DMS53 (cell line): ENCODE measurements at regions not wholly inside any gene's neighbourhood (a gene's known extent, or its start where the extent isn't known, plus 50 kb on each side); places are given as distances from the start of the nearest gene placed in this dataset.
"Not testable (repeated sequence)": the region's sequence is repeated elsewhere in the genome, so short reads cannot be mapped to it uniquely, and the experiment has no call there.

Experiments used
- DNase-seq: peaks from one replicate; lab custom pipeline; 2025; lab: John Stamatoyannopoulos, UW

GRCh38 chr9:63912451-63912850 lies 1372.6 kb downstream of the FOXD4L5 start:
- DNase-seq = not testable (repeated sequence)

- DNase-seq = not testable (repeated sequence)
These were observed 1375.9 kb downstream of the FOXD4L5 start for GRCh38 chr9:63909076-63909475.

- DNase-seq = not testable (repeated sequence)
These were observed 1385.3 kb downstream of the FOXD4L5 start for GRCh38 chr9:63899637-63900190.

- not testable (repeated sequence) for DNase-seq
These were observed 1403.6 kb downstream of the FOXD4L5 start for GRCh38 chr9:63881386-63881785.

GRCh38 chr9:63876380-63876779 lies 1408.6 kb downstream of the FOXD4L5 start:
- not testable (repeated sequence) for DNase-seq

- no peak for DNase-seq
These were observed 1425.4 kb downstream of the FOXD4L5 start for GRCh38 chr9:63859475-63860215.

- DNase-seq = not testable (repeated sequence)
These were observed 1425.9 kb downstream of the FOXD4L5 start for GRCh38 chr9:63859090-63859474.

- not testable (repeated sequence) for DNase-seq
These were observed 1431.8 kb downstream of the FOXD4L5 start for GRCh38 chr9:63853140-63853751.

GRCh38 chr9:63824804-63825203 lies 1460.2 kb downstream of the FOXD4L5 start:
- DNase-seq = not testable (repeated sequence)

- not testable (repeated sequence) for DNase-seq
These were observed 1461.4 kb downstream of the FOXD4L5 start for GRCh38 chr9:63823375-63824201.

- DNase-seq = not testable (repeated sequence)
These were observed 1462.2 kb downstream of the FOXD4L5 start for GRCh38 chr9:63822615-63823374.

GRCh38 chr9:63821293-63821692 lies 1463.7 kb downstream of the FOXD4L5 start:
- DNase-seq = not testable (repeated sequence)

- not testable (repeated sequence) for DNase-seq
These were observed 1464.1 kb downstream of the FOXD4L5 start for GRCh38 chr9:63820882-63821281.

- DNase-seq = not testable (repeated sequence)
These were observed 1464.6 kb downstream of the FOXD4L5 start for GRCh38 chr9:63820383-63820782.

GRCh38 chr9:63817622-63818518 lies 1467.1 kb downstream of the FOXD4L5 start:
- DNase-seq = no peak

GRCh38 chr9:63816751-63817621 lies 1468.0 kb downstream of the FOXD4L5 start:
- no peak for DNase-seq

- not testable (repeated sequence) for DNase-seq
These were observed 1469.9 kb downstream of the FOXD4L5 start for GRCh38 chr9:63814970-63815669.

GRCh38 chr9:63813391-63814021 lies 1471.5 kb downstream of the FOXD4L5 start:
- not testable (repeated sequence) for DNase-seq
